OCI-LY3 (cell line): ENCODE measurements at regions not wholly inside any gene's neighbourhood (a gene's known extent, or its start where the extent isn't known, plus 50 kb on each side); places are given as distances from the start of the nearest gene placed in this dataset.

Source experiments
- EZH2phosphoT487 ChIP-seq: fragments of 200-600 bp; shearing (Covaris generic); IDR thresholded peaks from 2 replicates; pipeline ENCODE4 v1.6.1; 2018; ENCODE audit warnings: antibody characterized with exemption, mixed run types, low read depth
- TF ChIP-seq, protein P1 (sequence below): fragments of 200-600, 300-600 bp; sonication (generic); IDR thresholded peaks from 2 replicates; pipeline ENCODE4 v1.5.1; 2014; ENCODE audit warnings: antibody characterized with exemption, low read length, low read depth

- TF ChIP-seq, protein P1, sequence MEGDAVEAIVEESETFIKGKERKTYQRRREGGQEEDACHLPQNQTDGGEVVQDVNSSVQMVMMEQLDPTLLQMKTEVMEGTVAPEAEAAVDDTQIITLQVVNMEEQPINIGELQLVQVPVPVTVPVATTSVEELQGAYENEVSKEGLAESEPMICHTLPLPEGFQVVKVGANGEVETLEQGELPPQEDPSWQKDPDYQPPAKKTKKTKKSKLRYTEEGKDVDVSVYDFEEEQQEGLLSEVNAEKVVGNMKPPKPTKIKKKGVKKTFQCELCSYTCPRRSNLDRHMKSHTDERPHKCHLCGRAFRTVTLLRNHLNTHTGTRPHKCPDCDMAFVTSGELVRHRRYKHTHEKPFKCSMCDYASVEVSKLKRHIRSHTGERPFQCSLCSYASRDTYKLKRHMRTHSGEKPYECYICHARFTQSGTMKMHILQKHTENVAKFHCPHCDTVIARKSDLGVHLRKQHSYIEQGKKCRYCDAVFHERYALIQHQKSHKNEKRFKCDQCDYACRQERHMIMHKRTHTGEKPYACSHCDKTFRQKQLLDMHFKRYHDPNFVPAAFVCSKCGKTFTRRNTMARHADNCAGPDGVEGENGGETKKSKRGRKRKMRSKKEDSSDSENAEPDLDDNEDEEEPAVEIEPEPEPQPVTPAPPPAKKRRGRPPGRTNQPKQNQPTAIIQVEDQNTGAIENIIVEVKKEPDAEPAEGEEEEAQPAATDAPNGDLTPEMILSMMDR: no peak
- no peak for TF ChIP-seq EZH2phosphoT487
These were observed 428.9 kb upstream of the ATXN7L3B start for GRCh38 chr12:74108729-74109128.
